Body of pancreas (tissue), 4 donors: ENCODE measurements at regions not wholly inside any gene's neighbourhood (a gene's known extent, or its start where the extent isn't known, plus 50 kb on each side); places are given as distances from the start of the nearest gene placed in this dataset.

Experiments used
- CTCF ChIP-seq, 7 experiments: fragments of 450-650 bp in 4 of 7; fragments of 200-600 bp in 3 of 7; sonication (generic) in 3 of 7; IDR thresholded peaks; one replicate each; pipeline ENCODE4 v1.5.1; 2016 to 2019; ENCODE audit warnings: antibody characterized with exemption in 7 of 7
- POLR2A ChIP-seq, 3 donors: fragments of 450-650 bp; IDR thresholded peaks; one replicate each; pipeline ENCODE4 v1.6.1; 2016; ENCODE audit warnings: antibody characterized with exemption in 3 of 3, mild to moderate bottlenecking in 2 of 3

DNA sequence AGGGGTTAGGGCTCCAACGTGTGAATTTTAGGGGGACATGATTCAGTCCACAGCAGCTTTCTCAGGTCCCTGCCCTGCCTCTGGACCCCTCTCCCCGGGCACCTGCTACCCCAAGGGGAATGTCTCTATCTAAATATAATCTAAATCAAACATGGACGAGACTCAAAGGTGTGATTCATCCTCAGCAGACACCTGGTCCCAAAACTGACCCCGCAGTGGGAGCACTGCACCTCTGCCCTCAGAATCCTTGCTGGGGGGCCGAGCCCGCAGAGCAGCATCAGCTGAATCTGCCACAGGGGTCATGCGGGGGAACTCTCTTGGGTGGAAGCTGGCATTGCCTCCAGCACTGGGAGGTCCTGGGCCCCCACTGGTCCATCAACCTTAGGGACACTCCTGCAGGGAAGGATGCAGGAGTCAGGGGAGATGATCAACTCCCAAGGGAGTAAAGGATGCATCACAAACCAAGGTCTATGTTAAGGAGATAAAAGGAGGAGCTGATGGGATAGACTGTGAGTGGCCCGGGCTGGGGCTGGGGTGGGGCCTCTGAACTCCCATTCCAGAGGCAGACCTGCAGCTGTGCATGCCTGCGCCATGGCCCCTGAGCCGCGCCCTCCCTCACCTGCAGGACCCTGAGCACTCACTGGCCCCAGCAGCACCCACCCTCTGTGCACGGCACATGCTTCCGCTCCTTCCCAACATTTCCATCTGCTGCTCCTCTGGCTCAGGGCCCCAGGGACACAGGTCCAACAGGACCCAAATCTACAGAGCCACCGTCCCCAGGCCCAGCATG, 54.0 kb downstream of the ADRA2C start:
- TF ChIP-seq CTCF (IDR thresholded peaks at IDR 0.05) (no peak), POLR2A (IDR thresholded peaks at IDR 0.05) (no peak)
